HEK293T (cell line): ENCODE measurements at regions not wholly inside any gene's neighbourhood (a gene's known extent, or its start where the extent isn't known, plus 50 kb on each side); places are given as distances from the start of the nearest gene placed in this dataset.

Source experiments
- CTCF ChIA-PET: fragments of 350-600 bp; formaldehyde crosslinking; extraction: SDS; loops from one replicate; lab custom pipeline; 2021; ENCODE audit warnings: antibody characterized with exemption, inconsistent platforms; lab: Yijun Ruan, JAX
- POLR2A ChIA-PET: fragments of 350-600 bp; formaldehyde crosslinking; extraction: SDS; loops from one replicate; lab custom pipeline; 2020; ENCODE audit warnings: antibody characterized with exemption, inconsistent platforms; lab: Yijun Ruan, JAX
- DNase-seq: peaks from one replicate; pipeline ENCODE4 v3.0.0; 2012; ENCODE audit warnings: mixed read lengths; ENCODE audit errors: extremely low spot score
- ARNT ChIP-seq: fragments of 450-650 bp; IDR thresholded peaks from 2 replicates; pipeline ENCODE4 v1.6.1; 2017; ENCODE audit warnings: mild to moderate bottlenecking
- BHLHE40 ChIP-seq: fragments of 450-650 bp; IDR thresholded peaks from 2 replicates; pipeline ENCODE4 v1.6.1; 2016; ENCODE audit warnings: mild to moderate bottlenecking, moderate library complexity, borderline replicate concordance
- CTBP1 ChIP-seq: fragments of 450-650 bp; IDR thresholded peaks from 2 replicates; pipeline ENCODE4 v1.6.1; 2016; ENCODE audit warnings: borderline replicate concordance
- ELF4 ChIP-seq: fragments of 450-650 bp; IDR thresholded peaks from 2 replicates; pipeline ENCODE4 v1.6.1; 2017; ENCODE audit warnings: antibody characterized with exemption
- FOXA1 ChIP-seq: fragments of 450-650 bp; IDR thresholded peaks from 2 replicates; pipeline ENCODE4 v1.6.1; 2016; ENCODE audit warnings: mild to moderate bottlenecking
- FOXK2 ChIP-seq: fragments of 450-650 bp; IDR thresholded peaks from 2 replicates; pipeline ENCODE4 v1.6.1; 2016; ENCODE audit warnings: mild to moderate bottlenecking
- FOXM1 ChIP-seq: fragments of 450-650 bp; IDR thresholded peaks from 2 replicates; pipeline ENCODE4 v1.6.1; 2017; ENCODE audit warnings: mild to moderate bottlenecking, borderline replicate concordance
- HDGF ChIP-seq: fragments of 450-650 bp; IDR thresholded peaks from 2 replicates; pipeline ENCODE4 v1.6.1; 2017; ENCODE audit warnings: antibody characterized with exemption, borderline replicate concordance
- L3MBTL2 ChIP-seq: fragments of 450-650 bp; conservative IDR thresholded peaks from 2 replicates; pipeline ENCODE4 v1.6.1; 2016; ENCODE audit warnings: mild to moderate bottlenecking
- LEF1 ChIP-seq: fragments of 450-650 bp; IDR thresholded peaks from 2 replicates; pipeline ENCODE4 v1.6.1; 2017; ENCODE audit warnings: mild to moderate bottlenecking, borderline replicate concordance
- NFRKB ChIP-seq: fragments of 450-650 bp; IDR thresholded peaks from 2 replicates; pipeline ENCODE4 v1.6.1; 2016; ENCODE audit warnings: mild to moderate bottlenecking, moderate library complexity
- SP1 ChIP-seq: fragments of 450-650 bp; IDR thresholded peaks from 2 replicates; pipeline ENCODE4 v1.6.1; 2017
- SUZ12 ChIP-seq: fragments of 450-650 bp; IDR thresholded peaks from 2 replicates; pipeline ENCODE4 v1.6.1; 2016; ENCODE audit warnings: mild to moderate bottlenecking
- TARDBP ChIP-seq: fragments of 450-650 bp; IDR thresholded peaks from 2 replicates; pipeline ENCODE4 v1.6.1; 2016
- ZNF384 ChIP-seq: fragments of 450-650 bp; IDR thresholded peaks from 2 replicates; pipeline ENCODE4 v1.6.1; 2016
- TF ChIP-seq, protein P1 (sequence below): fragments of 450-650 bp; IDR thresholded peaks from 2 replicates; pipeline ENCODE4 v1.6.1; 2016

DNA sequence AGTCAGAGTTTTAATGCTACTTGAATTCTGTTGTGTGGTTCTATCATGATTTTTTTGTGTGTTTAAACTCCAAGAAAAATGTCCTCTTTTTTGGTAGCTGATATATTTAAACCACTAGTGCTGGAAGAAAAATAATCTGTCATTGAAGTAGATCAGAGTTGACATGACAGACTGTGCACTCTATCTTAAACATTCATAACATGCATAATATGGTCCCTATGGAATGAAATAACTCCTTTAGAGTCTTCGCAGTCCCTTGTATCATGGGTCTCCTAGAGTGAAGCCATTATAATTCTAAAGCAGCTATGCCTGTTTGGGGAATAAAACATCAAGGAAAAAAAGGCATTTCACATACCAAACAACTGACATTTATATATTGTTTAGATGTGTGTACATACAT is 282.7 kb upstream of the CITED2 start:
- CTCF ChIA-PET = no interaction called here
- POLR2A ChIA-PET = interaction anchor here (2.2 kb wide), 1 partner anchor 282 kb away, joined by 10 read pairs; the partner anchor contains the start of gene CITED2
- DNase-seq = no peak
- TF ChIP-seq FOXM1 (no peak), LEF1 (no peak)

DNA sequence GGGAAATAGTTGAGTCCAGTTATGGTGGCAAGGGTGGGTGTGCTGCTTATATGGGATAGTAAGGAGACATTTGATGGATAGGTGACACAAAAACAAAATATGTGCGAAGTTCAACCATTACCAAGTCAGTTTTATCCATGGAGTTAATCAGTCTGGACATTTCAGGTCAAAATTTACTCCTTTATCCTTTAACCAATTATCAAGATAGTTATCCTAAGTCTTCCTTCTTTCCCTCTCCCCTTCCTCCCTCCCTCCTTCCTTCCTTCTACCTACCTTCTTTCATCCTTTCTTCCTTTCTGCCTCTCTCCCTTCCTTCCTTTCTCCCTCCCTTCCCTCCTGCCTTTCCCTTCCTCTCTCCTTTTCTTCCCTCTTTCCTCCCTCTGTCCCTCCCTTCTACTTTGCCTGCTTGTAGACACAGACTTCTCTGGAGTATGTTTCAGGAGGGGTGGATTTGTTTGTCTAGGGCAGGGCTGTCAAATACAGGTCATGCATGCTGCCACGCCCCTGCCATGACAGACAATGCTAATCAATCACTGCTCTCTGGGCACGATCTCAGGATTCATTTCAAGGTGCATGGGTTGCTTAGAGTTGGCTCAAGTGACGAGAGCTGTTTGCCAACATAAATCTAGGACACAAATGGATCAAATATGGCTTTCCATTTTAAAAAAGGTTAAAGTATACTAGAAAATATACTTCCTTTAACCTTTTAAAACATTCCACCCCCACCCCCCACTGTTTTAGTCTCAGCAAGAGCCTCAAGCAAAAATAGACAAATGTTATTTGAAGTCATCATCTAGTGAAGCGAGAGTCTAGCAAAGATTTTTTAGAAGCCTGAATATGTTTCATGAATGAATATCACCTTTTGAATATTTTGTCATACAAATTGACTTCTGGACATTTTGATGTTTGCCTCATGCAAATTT is 281.6 kb upstream of the CITED2 start:
- DNase-seq = peak; percentile 41
- TF ChIP-seq L3MBTL2 (peak; percentile 20; the same call in 1 of the 2 replicates), CTBP1 (no peak), LEF1 (no peak), FOXA1 (no peak), ELF4 (no peak), FOXM1 (no peak), ARNT (no peak), SP1 (no peak), BHLHE40 (no peak), HDGF (no peak), TARDBP (no peak), NFRKB (no peak), SUZ12 (no peak)
- TF ChIP-seq, protein P1, sequence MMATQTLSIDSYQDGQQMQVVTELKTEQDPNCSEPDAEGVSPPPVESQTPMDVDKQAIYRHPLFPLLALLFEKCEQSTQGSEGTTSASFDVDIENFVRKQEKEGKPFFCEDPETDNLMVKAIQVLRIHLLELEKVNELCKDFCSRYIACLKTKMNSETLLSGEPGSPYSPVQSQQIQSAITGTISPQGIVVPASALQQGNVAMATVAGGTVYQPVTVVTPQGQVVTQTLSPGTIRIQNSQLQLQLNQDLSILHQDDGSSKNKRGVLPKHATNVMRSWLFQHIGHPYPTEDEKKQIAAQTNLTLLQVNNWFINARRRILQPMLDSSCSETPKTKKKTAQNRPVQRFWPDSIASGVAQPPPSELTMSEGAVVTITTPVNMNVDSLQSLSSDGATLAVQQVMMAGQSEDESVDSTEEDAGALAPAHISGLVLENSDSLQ = peak; percentile 95
- POLR2A ChIA-PET = interaction anchor here (2.2 kb wide), 1 partner anchor 281 kb away, joined by 10 read pairs; the partner anchor contains the start of gene CITED2
- CTCF ChIA-PET = interaction anchor here (0.7 kb wide), 1 partner anchor 227 kb away, joined by 4 read pairs; no protein-coding TSS in a partner anchor

DNA sequence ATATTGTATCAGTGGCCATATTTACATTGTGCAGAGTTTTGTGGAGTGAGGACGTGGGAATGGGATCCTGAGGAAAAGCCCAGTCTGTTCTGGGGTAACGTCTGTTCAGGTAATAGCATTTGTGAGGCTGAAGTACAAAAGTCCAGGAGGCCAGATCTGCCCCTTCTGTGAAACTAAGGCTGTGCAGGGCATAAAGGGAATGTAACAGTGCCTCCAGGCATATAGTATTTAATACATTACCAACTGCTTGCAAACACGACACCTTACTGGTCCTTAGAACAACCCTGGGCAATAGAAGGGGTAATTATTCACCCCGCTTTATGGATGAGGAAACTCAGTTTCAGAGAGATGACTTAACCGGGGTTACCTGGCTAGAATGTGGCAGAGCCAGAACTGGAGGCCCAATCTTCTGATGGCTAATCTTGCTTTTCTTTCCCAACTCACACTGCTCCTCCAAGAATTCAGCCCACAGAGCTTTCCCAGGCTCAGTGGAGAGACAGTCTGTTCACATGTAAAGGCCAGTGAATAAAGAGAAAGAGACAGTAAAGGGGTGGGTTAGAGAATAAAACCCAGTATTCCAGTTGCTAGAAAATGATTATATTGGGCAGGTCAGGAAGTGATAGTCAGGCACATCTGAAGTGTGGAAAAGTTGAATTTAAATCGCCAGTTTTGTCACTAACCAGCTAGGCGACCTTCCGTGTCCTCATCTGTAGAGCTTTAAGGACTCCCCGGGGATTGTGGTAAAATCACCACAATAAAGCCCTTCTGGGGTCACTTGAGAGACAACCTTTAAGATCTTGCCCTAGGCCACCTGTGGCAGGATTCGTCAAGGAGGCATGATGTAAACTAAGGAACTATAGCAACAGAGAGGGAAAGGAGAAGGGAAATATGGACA is 280.7 kb upstream of the CITED2 start:
- DNase-seq = no peak
- POLR2A ChIA-PET = interaction anchor here (2.2 kb wide), 1 partner anchor 280 kb away, joined by 10 read pairs; the partner anchor contains the start of gene CITED2
- CTCF ChIA-PET = interaction anchor here (0.7 kb wide), 1 partner anchor 226 kb away, joined by 4 read pairs; no protein-coding TSS in a partner anchor
- TF ChIP-seq ARNT (no peak), SP1 (no peak), FOXM1 (no peak), ELF4 (no peak), FOXK2 (no peak), SUZ12 (no peak), TARDBP (no peak), ZNF384 (no peak), LEF1 (no peak), NFRKB (no peak), CTBP1 (no peak), HDGF (no peak), L3MBTL2 (no peak), BHLHE40 (no peak), FOXA1 (no peak)
- TF ChIP-seq, protein P1 = no peak

DNA sequence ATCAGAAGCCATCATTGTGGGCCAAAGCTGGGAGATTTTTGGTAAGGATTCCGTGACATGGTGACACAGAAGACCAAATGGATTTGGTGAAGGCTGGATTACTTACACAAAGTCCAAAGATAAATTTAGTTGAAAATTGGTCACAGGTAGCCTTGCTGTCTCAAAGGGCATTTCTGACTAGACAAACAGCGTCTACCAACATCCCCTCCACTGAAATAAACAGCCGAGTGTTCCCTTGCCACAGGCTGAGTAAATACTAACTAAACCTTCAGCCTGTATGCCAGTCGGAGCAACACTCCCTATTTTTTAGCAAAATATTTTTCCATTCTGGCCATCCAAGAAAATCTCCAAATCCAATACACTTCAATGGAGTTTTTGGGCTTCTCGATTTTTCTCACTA is 279.9 kb upstream of the CITED2 start:
- TF ChIP-seq L3MBTL2 = no peak
- TF ChIP-seq LEF1 = no peak
- no peak for TF ChIP-seq FOXK2
- TF ChIP-seq SP1 = no peak
- no peak for TF ChIP-seq BHLHE40
- TF ChIP-seq, protein P1 = no peak
- TF ChIP-seq TARDBP = no peak
- no peak for TF ChIP-seq ZNF384
- ChIA-PET CTCF (no interaction called here), POLR2A (no interaction called here)

DNA sequence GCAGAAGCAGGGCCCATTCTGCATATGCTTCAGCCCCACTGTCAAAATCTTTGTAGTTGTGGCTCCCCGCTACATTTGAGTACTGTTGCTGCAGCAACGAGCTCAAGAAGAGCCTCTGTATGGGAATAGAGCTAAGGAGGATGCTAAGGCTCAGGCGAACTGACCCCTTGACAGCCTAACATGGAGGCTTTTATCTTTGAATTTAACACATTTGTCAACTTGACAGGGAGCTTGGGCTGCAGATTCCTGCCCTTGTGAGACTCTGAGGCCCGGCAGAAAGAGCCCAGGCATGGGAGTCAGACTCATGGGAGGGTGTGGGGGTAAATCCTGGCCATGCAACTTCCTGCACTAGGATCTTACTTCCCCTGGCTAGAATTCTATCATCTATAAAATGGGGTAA is 278.7 kb upstream of the CITED2 start:
- DNase-seq = no peak
- ChIA-PET POLR2A (no interaction called here), CTCF (no interaction called here)
- TF ChIP-seq ARNT (no peak), LEF1 (no peak), TARDBP (no peak)

More for the DNA sequence above, 279.9 kb upstream of the CITED2 start:
- DNase-seq = no peak

DNA sequence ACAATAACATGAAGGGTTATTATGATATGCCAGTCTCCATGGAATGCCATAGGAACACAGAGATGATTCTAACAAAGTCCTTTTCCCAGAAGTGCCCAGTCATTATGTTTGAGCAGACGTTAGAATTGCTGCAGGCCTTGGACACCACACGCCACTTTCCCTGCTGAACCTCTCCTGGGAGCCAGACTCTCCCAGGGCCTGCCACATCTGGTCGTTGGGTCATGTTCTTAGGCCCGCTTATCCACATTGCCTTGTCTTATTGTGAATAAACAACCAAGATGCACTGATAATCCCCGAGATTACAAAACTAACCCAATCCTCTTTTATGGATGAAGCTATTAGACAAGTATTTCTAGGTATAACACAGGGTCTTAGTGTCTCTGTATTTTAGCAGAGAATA is 276.5 kb upstream of the CITED2 start:
- TF ChIP-seq FOXA1 = no peak
- TF ChIP-seq BHLHE40 = no peak
- TF ChIP-seq SP1 = no peak
- TF ChIP-seq FOXM1 = no peak
- TF ChIP-seq SUZ12 = no peak
- no peak for TF ChIP-seq ELF4
- TF ChIP-seq, protein P1 = no peak
- no peak for TF ChIP-seq ARNT
- no peak for TF ChIP-seq LEF1
- TF ChIP-seq HDGF = no peak
- no peak for TF ChIP-seq L3MBTL2
- no peak for TF ChIP-seq FOXK2
- TF ChIP-seq TARDBP = no peak
- no peak for TF ChIP-seq CTBP1
- no peak for TF ChIP-seq ZNF384
- TF ChIP-seq NFRKB = no peak
- ChIA-PET POLR2A (no interaction called here), CTCF (no interaction called here)
- DNase-seq = no peak
